Hepatocyte (in vitro differentiated cells): ENCODE measurements at regions not wholly inside any gene's neighbourhood (a gene's known extent, or its start where the extent isn't known, plus 50 kb on each side); places are given as distances from the start of the nearest gene placed in this dataset.

Experiments used
- DNase-seq: peaks from one replicate; pipeline ENCODE4 v3.0.0-alpha.2; 2016; ENCODE audit warnings: low spot score
- H2AFZ ChIP-seq: fragments of 200-600 bp; sonication (generic); 2 replicates; pipeline ENCODE4 v1.6.0; 2016; ENCODE audit warnings: antibody characterized with exemption, mild to moderate bottlenecking
- H3K27ac ChIP-seq: fragments of 200-600 bp; sonication (generic); 2 replicates; pipeline ENCODE4 v1.5.1; 2016; ENCODE audit warnings: mild to moderate bottlenecking
- H3K27me3 ChIP-seq: fragments of 200-600 bp; sonication (generic); 2 replicates; pipeline ENCODE4 v1.6.1; 2016
- H3K36me3 ChIP-seq: fragments of 200-600 bp; sonication (generic); replicated peaks from 2 replicates; pipeline ENCODE4 v1.5.1; 2016; ENCODE audit warnings: low read depth; ENCODE audit not compliant: insufficient read depth
- H3K4me1 ChIP-seq: fragments of 200-600 bp; sonication (generic); 2 replicates; pipeline ENCODE4 v1.5.1; 2016; ENCODE audit warnings: mild to moderate bottlenecking, moderate library complexity; ENCODE audit not compliant: insufficient read depth
- H3K4me2 ChIP-seq: fragments of 200-600 bp; sonication (generic); 2 replicates; pipeline ENCODE4 v1.6.0; 2016
- H3K4me3 ChIP-seq: fragments of 200-600 bp; sonication (generic); 2 replicates; pipeline ENCODE4 v1.5.1; 2016; ENCODE audit warnings: mild to moderate bottlenecking
- H3K79me2 ChIP-seq: fragments of 200-600 bp; sonication (generic); 2 replicates; pipeline ENCODE4 v1.6.0; 2017; ENCODE audit warnings: mild to moderate bottlenecking
- H3K9me2 ChIP-seq: fragments of 200-600 bp; sonication (generic); replicated peaks from 2 replicates; pipeline ENCODE4 v1.6.0; 2017; ENCODE audit warnings: mild to moderate bottlenecking; ENCODE audit not compliant: insufficient read depth
- H3K9me3 ChIP-seq: fragments of 200-600 bp; sonication (generic); 2 replicates; pipeline ENCODE4 v1.5.1; 2016; ENCODE audit warnings: low read depth, mild to moderate bottlenecking
- H4K20me1 ChIP-seq: fragments of 200-600 bp; sonication (generic); 2 replicates; pipeline ENCODE4 v1.6.0; 2016; ENCODE audit warnings: mild to moderate bottlenecking; ENCODE audit not compliant: insufficient read depth, poor library complexity, severe bottlenecking
- EZH2 ChIP-seq: fragments of 200-600 bp; sonication (generic); IDR thresholded peaks from 2 replicates; pipeline ENCODE4 v1.6.1; 2016; ENCODE audit warnings: antibody characterized with exemption, mild to moderate bottlenecking, borderline replicate concordance
- EZH2phosphoT487 ChIP-seq: fragments of 200-600 bp; sonication (generic); IDR thresholded peaks from one replicate; pipeline ENCODE4 v1.6.1; 2018; ENCODE audit warnings: antibody characterized with exemption, mild to moderate bottlenecking, low read depth, moderate library complexity; ENCODE audit not compliant: unreplicated experiment, severe bottlenecking
- WGBS: methylation state at CpG from one replicate; pipeline ENCODE4 v1.1.6; 2016; ENCODE audit warnings: low lambda C conversion rate; ENCODE audit errors: missing lambda C conversion rate; 5-methylcytosine and 5-hydroxymethylcytosine counted together
- TF ChIP-seq, protein P1 (sequence below): fragments of 200-600 bp; sonication (generic); IDR thresholded peaks from 2 replicates; pipeline ENCODE4 v1.5.1; 2016; ENCODE audit warnings: antibody characterized with exemption, mild to moderate bottlenecking; ENCODE audit not compliant: poor library complexity

- Histone ChIP-seq H3K36me3 (no peaks in the 10 kb centered on the region), H3K4me2 (no peak overlapping the region), H2AFZ (no peak overlapping the region), H4K20me1 (no peaks in the 10 kb centered on the region), H3K9me3 (no peaks in the 10 kb centered on the region), H3K4me3 (no peak overlapping the region), H3K79me2 (no peaks in the 10 kb centered on the region), H3K4me1 (no peaks in the 10 kb centered on the region), H3K9me2 (no peaks in the 10 kb centered on the region), H3K27me3 (no peaks in the 10 kb centered on the region), H3K27ac (no peak overlapping the region)
- no peak for DNase-seq
- TF ChIP-seq EZH2phosphoT487 = no peak
- TF ChIP-seq, protein P1, sequence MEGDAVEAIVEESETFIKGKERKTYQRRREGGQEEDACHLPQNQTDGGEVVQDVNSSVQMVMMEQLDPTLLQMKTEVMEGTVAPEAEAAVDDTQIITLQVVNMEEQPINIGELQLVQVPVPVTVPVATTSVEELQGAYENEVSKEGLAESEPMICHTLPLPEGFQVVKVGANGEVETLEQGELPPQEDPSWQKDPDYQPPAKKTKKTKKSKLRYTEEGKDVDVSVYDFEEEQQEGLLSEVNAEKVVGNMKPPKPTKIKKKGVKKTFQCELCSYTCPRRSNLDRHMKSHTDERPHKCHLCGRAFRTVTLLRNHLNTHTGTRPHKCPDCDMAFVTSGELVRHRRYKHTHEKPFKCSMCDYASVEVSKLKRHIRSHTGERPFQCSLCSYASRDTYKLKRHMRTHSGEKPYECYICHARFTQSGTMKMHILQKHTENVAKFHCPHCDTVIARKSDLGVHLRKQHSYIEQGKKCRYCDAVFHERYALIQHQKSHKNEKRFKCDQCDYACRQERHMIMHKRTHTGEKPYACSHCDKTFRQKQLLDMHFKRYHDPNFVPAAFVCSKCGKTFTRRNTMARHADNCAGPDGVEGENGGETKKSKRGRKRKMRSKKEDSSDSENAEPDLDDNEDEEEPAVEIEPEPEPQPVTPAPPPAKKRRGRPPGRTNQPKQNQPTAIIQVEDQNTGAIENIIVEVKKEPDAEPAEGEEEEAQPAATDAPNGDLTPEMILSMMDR = no peak
- TF ChIP-seq EZH2 = no peak
- WGBS = 87% methylated on average over 4 of the region's 4 CpGs
These were observed 237.8 kb upstream of the PEX5L start for GRCh38 chr3:180274536-180274935.

DNA sequence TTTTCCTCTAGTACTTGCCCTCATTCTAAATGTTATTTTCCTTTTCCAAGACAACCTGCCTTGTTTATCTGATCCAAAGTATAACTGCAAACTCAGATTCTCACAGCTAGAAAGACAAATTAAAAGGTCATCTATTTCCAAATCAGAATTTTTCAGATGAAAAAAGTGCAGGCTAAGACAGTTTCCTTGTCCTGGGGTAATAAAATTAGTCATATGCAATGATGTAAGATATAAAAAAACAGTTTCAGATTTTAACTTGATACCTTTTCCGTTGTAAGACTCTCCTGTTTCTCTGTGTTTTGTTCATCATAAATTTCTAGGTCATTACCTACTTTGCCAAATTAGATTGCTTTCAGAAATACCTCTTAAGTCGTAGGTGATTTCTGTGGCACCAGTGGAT is 238.4 kb upstream of the PEX5L start:
- Histone ChIP-seq H3K9me3 (no peaks in the 10 kb centered on the region), H3K4me3 (no peak overlapping the region), H3K4me1 (no peaks in the 10 kb centered on the region), H3K4me2 (no peak overlapping the region), H3K36me3 (no peaks in the 10 kb centered on the region), H4K20me1 (no peaks in the 10 kb centered on the region), H3K9me2 (no peaks in the 10 kb centered on the region), H3K27me3 (no peaks in the 10 kb centered on the region), H3K79me2 (no peaks in the 10 kb centered on the region), H2AFZ (no peak overlapping the region), H3K27ac (no peak overlapping the region)
- 83% methylated on average over 2 of the region's 2 CpGs for WGBS
- TF ChIP-seq EZH2phosphoT487 (no peak), EZH2 (no peak)
- TF ChIP-seq, protein P1 = no peak
- DNase-seq = no peak

DNA sequence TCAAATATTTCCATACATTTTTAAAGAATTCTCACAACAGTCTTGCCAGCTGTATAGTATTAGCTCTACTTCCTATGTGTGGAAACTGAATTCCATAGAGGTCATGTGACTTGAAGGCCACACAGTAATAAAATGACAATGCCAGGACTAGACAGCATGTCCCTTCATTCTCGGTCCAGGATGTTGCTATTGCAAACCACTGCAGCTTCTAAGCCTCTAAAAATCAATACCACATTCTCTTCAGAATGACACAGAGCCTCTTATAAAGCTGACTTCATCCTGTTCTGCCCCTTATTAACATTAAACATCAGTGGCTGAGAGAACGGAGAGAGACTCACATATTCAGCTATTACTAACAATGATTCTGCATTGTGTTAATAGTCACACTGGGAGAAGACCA is 240.3 kb upstream of the PEX5L start:
- Histone ChIP-seq H2AFZ (no peak overlapping the region), H4K20me1 (no peaks in the 10 kb centered on the region), H3K9me2 (no peaks in the 10 kb centered on the region), H3K36me3 (no peaks in the 10 kb centered on the region), H3K4me3 (no peak overlapping the region), H3K4me2 (no peak overlapping the region), H3K4me1 (no peaks in the 10 kb centered on the region), H3K27ac (no peak overlapping the region), H3K79me2 (no peaks in the 10 kb centered on the region), H3K27me3 (no peaks in the 10 kb centered on the region), H3K9me3 (no peaks in the 10 kb centered on the region)
- WGBS = 73% methylated on average over 2 of the region's 2 CpGs
- TF ChIP-seq, protein P1 = no peak
- TF ChIP-seq EZH2phosphoT487 (no peak), EZH2 (no peak)
- DNase-seq = peak; percentile 12
